ENCODE measurements at regions not wholly inside any gene's neighbourhood (a gene's known extent, or its start where the extent isn't known, plus 50 kb on each side); places are given as distances from the start of the nearest gene placed in this dataset.
"Not testable (repeated sequence)": the region's sequence is repeated elsewhere in the genome, so short reads cannot be mapped to it uniquely, and the experiment has no call there.

- no peak overlapping the region for H3K27ac ChIP-seq
- TF ChIP-seq CTCF (conservative IDR thresholded peaks at IDR 0.05), result no peak
- no peak for TF ChIP-seq ZFX (IDR thresholded peaks at IDR 0.05)
Measured at GRCh38 chr3:181915551-181915950, 203.8 kb downstream of the SOX2 start.

- TF ChIP-seq CTCF (conservative IDR thresholded peaks at IDR 0.05), result no peak
- no peak overlapping the region for H3K27ac ChIP-seq
Measured at GRCh38 chr3:181916013-181916412, 204.3 kb downstream of the SOX2 start.

- H3K27ac ChIP-seq, result no peak overlapping the region
- TF ChIP-seq CTCF (conservative IDR thresholded peaks at IDR 0.05) (no peak), ZFX (IDR thresholded peaks at IDR 0.05) (no peak)
Measured at GRCh38 chr3:181917027-181917426, 205.3 kb downstream of the SOX2 start.

- no peak overlapping the region for H3K27ac ChIP-seq
- TF ChIP-seq CTCF (conservative IDR thresholded peaks at IDR 0.05) (no peak), ZFX (IDR thresholded peaks at IDR 0.05) (no peak)
Measured at GRCh38 chr3:181919375-181919774, 207.7 kb downstream of the SOX2 start.

GRCh38 chr3:181920409-181920808, 208.7 kb downstream of the SOX2 start:
- no peak overlapping the region for H3K27ac ChIP-seq

GRCh38 chr3:181921220-181921619, 209.5 kb downstream of the SOX2 start:
- TF ChIP-seq CTCF (conservative IDR thresholded peaks at IDR 0.05) (no peak), ZFX (IDR thresholded peaks at IDR 0.05) (no peak)

More at GRCh38 chr3:181920409-181920808, 208.7 kb downstream of the SOX2 start:
- no peak for TF ChIP-seq ZFX (IDR thresholded peaks at IDR 0.05)
- no peak for TF ChIP-seq CTCF (conservative IDR thresholded peaks at IDR 0.05)

GRCh38 chr3:181925841-181926240, 214.1 kb downstream of the SOX2 start:
- H3K27ac ChIP-seq, result not testable (repeated sequence)

More at GRCh38 chr3:181921220-181921619, 209.5 kb downstream of the SOX2 start:
- no peak overlapping the region for H3K27ac ChIP-seq

- H3K27ac ChIP-seq, result no peak overlapping the region
- no peak for TF ChIP-seq ZFX (IDR thresholded peaks at IDR 0.05)
- no peak for TF ChIP-seq CTCF (conservative IDR thresholded peaks at IDR 0.05)
Measured at GRCh38 chr3:181929501-181929900, 217.8 kb downstream of the SOX2 start.

All from C4-2B (cell line).